ENCODE measurements at regions not wholly inside any gene's neighbourhood (a gene's known extent, or its start where the extent isn't known, plus 50 kb on each side); places are given as distances from the start of the nearest gene placed in this dataset.

- no peak for TF ChIP-seq YY1 (IDR thresholded peaks at IDR 0.05; ENCODE audit: insufficient read depth, insufficient read length)
- no peak for TF ChIP-seq SUZ12 (IDR thresholded peaks at IDR 0.05; ENCODE audit: extremely low read depth, insufficient read depth, insufficient read length)
- no peak for TF ChIP-seq ZNF274 (IDR thresholded peaks at IDR 0.05; ENCODE audit: low read depth, low read length)
These were observed 523.0 kb downstream of the SPRY1 start for GRCh38 chr4:123919576-123920098.

Data from NT2/D1 (cell line).